ENCODE measurements at regions not wholly inside any gene's neighbourhood (a gene's known extent, or its start where the extent isn't known, plus 50 kb on each side); places are given as distances from the start of the nearest gene placed in this dataset.

DNA sequence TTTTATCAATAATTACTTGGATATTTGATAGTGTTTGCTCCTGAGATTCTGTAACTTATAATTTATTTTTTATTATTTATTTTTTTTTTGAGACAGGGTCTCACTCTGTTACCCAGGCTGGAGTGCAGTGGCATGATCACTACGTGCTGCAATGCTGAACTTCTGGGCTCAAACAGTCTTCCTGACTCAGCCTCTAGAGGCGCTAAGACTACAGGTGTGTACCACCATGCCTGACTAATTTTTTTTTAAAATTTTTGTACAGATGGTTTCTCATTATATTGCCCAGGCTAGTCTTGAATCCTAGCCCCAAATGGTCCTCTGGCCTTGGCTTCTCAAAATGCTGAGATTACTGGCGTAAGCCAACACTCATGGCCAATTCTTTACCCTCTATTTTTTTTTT lies 845.5 kb upstream of the ADGRL4 start:
- ATAC-seq (no peak), DNase-seq (ENCODE audit: low spot score) (no peak), FAIRE-seq (no peak)
- Histone ChIP-seq H3K27ac (ENCODE audit: extremely low read length, insufficient read depth, low read length) (no peak overlapping the region), H3K4me3 (replicated peaks in 1 of 3; ENCODE audit: insufficient read depth in 1 of 3, low read depth in 2 of 3, low read length in 3 of 3) (no peak overlapping the region), H3K4me1 (ENCODE audit: insufficient read depth, low read length) (no peaks in the 10 kb centered on the region), H3K9me3 (ENCODE audit: low read length) (peaks cover 65% of the 10 kb centered on the region), H3K36me3 (replicated peaks in 1 of 2; ENCODE audit: control insufficient read depth in 1 of 2, insufficient read depth in 2 of 2, low read length in 2 of 2) (no peaks in the 10 kb centered on the region), H3K9ac (ENCODE audit: insufficient read depth, low read depth, low read length) (no peak overlapping the region), H3K4me2 (ENCODE audit: low read depth, low read length) (no peak overlapping the region), H4K20me1 (ENCODE audit: insufficient read depth, low read length) (no peaks in the 10 kb centered on the region), H2AFZ (ENCODE audit: low read length) (no peak overlapping the region), H3K27me3 (ENCODE audit: control insufficient read depth in 1 of 2, insufficient read depth in 2 of 2, low read length in 2 of 2) (no peaks in the 10 kb centered on the region), H3K79me2 (ENCODE audit: insufficient read depth, low read length) (no peaks in the 10 kb centered on the region)
- intact Hi-C loops (cut with micrococcal nuclease; ENCODE audit: unreplicated experiment) (no loop called here), in situ Hi-C loops (cut with HindIII; ENCODE audit: extremely low pct_ligation_motif_present, low pct_unique_long_range_greater_than_20kb) (no loop called here)
- TF ChIP-seq ZKSCAN1 (IDR thresholded peaks at IDR 0.05; ENCODE audit: low read length) = no peak
- ChIA-PET POLR2A (no interaction called here), CTCF (ENCODE audit: low intra/inter-chr PET ratio, low total read pairs) (no interaction called here)
- no TSS peak for BruUV-seq (replicated peaks)
- 2% methylated on average over 3 of the region's 3 CpGs for WGBS (ENCODE audit: low lambda C conversion rate)

DNA sequence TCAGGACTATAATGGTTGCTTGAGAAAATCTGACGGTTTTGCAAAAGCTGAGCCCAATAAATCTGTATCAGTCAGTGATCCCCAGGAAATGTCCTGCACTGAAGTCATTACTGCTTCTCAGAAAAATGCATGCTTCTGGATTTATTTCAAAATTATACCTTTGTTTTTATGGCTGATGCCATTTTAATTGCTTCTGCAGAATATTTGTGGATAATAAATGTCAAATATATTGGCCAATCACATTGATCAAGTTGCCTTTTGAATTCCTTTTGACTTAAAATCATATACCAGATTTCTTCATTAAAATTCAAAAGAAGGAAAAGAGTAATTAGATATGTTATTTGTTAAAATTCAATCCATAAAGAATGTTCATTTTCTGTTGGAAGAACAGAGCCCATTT lies 842.9 kb upstream of the ADGRL4 start:
- DNase-seq (ENCODE audit: low spot score) (no peak), ATAC-seq (no peak), FAIRE-seq (no peak)
- H3K27ac ChIP-seq (ENCODE audit: extremely low read length, insufficient read depth, low read length) = no peak overlapping the region
- no peaks in the 10 kb centered on the region for H3K36me3 ChIP-seq (replicated peaks in 1 of 2; ENCODE audit: control insufficient read depth in 1 of 2, insufficient read depth in 2 of 2, low read length in 2 of 2)
- no peaks in the 10 kb centered on the region for H3K27me3 ChIP-seq (ENCODE audit: control insufficient read depth in 1 of 2, insufficient read depth in 2 of 2, low read length in 2 of 2)
- in situ Hi-C loops (cut with HindIII; ENCODE audit: extremely low pct_ligation_motif_present, low pct_unique_long_range_greater_than_20kb) (no loop called here), intact Hi-C loops (cut with micrococcal nuclease; ENCODE audit: unreplicated experiment) (no loop called here)
- ChIA-PET CTCF (ENCODE audit: low intra/inter-chr PET ratio, low total read pairs) (no interaction called here), POLR2A (no interaction called here)
- no peak overlapping the region for H3K9ac ChIP-seq (ENCODE audit: insufficient read depth, low read depth, low read length)
- H3K4me2 ChIP-seq (ENCODE audit: low read depth, low read length) = no peak overlapping the region
- no peaks in the 10 kb centered on the region for H3K4me1 ChIP-seq (ENCODE audit: insufficient read depth, low read length)
- no peaks in the 10 kb centered on the region for H3K79me2 ChIP-seq (ENCODE audit: insufficient read depth, low read length)
- H2AFZ ChIP-seq (ENCODE audit: low read length) = no peak overlapping the region
- no TSS peak for BruUV-seq (replicated peaks)
- WGBS (ENCODE audit: low lambda C conversion rate) = 0% methylated on average over 1 of the region's 1 CpG
- no peak overlapping the region for H3K4me3 ChIP-seq (replicated peaks in 1 of 3; ENCODE audit: insufficient read depth in 1 of 3, low read depth in 2 of 3, low read length in 3 of 3)
- peaks cover 60% of the 10 kb centered on the region for H3K9me3 ChIP-seq (ENCODE audit: low read length)
- H4K20me1 ChIP-seq (ENCODE audit: insufficient read depth, low read length) = no peaks in the 10 kb centered on the region
- TF ChIP-seq, protein P1, sequence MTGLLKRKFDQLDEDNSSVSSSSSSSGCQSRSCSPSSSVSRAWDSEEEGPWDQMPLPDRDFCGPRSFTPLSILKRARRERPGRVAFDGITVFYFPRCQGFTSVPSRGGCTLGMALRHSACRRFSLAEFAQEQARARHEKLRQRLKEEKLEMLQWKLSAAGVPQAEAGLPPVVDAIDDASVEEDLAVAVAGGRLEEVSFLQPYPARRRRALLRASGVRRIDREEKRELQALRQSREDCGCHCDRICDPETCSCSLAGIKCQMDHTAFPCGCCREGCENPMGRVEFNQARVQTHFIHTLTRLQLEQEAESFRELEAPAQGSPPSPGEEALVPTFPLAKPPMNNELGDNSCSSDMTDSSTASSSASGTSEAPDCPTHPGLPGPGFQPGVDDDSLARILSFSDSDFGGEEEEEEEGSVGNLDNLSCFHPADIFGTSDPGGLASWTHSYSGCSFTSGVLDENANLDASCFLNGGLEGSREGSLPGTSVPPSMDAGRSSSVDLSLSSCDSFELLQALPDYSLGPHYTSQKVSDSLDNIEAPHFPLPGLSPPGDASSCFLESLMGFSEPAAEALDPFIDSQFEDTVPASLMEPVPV (CRISPR knock-in tag; IDR thresholded peaks at IDR 0.05) = no peak
- TF ChIP-seq FOSL1 (CRISPR knock-in tag; IDR thresholded peaks at IDR 0.05; ENCODE audit: borderline replicate concordance) = no peak
- TF ChIP-seq ZNF772 (CRISPR knock-in tag; IDR thresholded peaks at IDR 0.05) = no peak
- no peak for TF ChIP-seq ZNF589 (CRISPR knock-in tag; conservative IDR thresholded peaks at IDR 0.05)
- no peak for TF ChIP-seq SRSF9 (IDR thresholded peaks at IDR 0.05; ENCODE audit: borderline replicate concordance, insufficient read depth, low read depth, low read length, poor library complexity, severe bottlenecking)
- TF ChIP-seq SP4 (CRISPR knock-in tag; IDR thresholded peaks at IDR 0.05) = no peak
- TF ChIP-seq, protein P2, sequence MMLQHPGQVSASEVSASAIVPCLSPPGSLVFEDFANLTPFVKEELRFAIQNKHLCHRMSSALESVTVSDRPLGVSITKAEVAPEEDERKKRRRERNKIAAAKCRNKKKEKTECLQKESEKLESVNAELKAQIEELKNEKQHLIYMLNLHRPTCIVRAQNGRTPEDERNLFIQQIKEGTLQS (CRISPR knock-in tag; IDR thresholded peaks at IDR 0.05) = no peak
- TF ChIP-seq CHD2 (IDR thresholded peaks at IDR 0.05; ENCODE audit: low read depth, low read length) = no peak
- no peak for TF ChIP-seq YY1 (IDR thresholded peaks at IDR 0.05; ENCODE audit: insufficient read depth, insufficient replicate concordance, low read depth, low read length)
- TF ChIP-seq ATRX (CRISPR knock-in tag; IDR thresholded peaks at IDR 0.05; ENCODE audit: borderline replicate concordance) = no peak
- TF ChIP-seq KDM6A (CRISPR knock-in tag; IDR thresholded peaks at IDR 0.05; ENCODE audit: low read depth) = no peak
- no peak for TF ChIP-seq ZNF446 (CRISPR knock-in tag; IDR thresholded peaks at IDR 0.05)
- TF ChIP-seq, protein P3, sequence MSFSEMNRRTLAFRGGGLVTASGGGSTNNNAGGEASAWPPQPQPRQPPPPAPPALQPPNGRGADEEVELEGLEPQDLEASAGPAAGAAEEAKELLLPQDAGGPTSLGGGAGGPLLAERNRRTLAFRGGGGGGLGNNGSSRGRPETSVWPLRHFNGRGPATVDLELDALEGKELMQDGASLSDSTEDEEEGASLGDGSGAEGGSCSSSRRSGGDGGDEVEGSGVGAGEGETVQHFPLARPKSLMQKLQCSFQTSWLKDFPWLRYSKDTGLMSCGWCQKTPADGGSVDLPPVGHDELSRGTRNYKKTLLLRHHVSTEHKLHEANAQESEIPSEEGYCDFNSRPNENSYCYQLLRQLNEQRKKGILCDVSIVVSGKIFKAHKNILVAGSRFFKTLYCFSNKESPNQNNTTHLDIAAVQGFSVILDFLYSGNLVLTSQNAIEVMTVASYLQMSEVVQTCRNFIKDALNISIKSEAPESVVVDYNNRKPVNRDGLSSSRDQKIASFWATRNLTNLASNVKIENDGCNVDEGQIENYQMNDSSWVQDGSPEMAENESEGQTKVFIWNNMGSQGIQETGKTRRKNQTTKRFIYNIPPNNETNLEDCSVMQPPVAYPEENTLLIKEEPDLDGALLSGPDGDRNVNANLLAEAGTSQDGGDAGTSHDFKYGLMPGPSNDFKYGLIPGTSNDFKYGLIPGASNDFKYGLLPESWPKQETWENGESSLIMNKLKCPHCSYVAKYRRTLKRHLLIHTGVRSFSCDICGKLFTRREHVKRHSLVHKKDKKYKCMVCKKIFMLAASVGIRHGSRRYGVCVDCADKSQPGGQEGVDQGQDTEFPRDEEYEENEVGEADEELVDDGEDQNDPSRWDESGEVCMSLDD (CRISPR knock-in tag; IDR thresholded peaks at IDR 0.05; ENCODE audit: borderline replicate concordance) = no peak
- TF ChIP-seq JARID2 (CRISPR knock-in tag; IDR thresholded peaks at IDR 0.05; ENCODE audit: insufficient replicate concordance) = no peak
- TF ChIP-seq PCBP2 (optimal IDR thresholded peaks at IDR 0.05; ENCODE audit: low read depth, low read length, poor library complexity, severe bottlenecking) = no peak

Data from HepG2 (cell line).